ENCODE measurements at regions not wholly inside any gene's neighbourhood (a gene's known extent, or its start where the extent isn't known, plus 50 kb on each side); places are given as distances from the start of the nearest gene placed in this dataset.
A peak's percentile ranks its signal among the peaks of the same experiment; 100 is the strongest.
"Not testable (repeated sequence)": the region's sequence is repeated elsewhere in the genome, so short reads cannot be mapped to it uniquely, and the experiment has no call there.

DNA sequence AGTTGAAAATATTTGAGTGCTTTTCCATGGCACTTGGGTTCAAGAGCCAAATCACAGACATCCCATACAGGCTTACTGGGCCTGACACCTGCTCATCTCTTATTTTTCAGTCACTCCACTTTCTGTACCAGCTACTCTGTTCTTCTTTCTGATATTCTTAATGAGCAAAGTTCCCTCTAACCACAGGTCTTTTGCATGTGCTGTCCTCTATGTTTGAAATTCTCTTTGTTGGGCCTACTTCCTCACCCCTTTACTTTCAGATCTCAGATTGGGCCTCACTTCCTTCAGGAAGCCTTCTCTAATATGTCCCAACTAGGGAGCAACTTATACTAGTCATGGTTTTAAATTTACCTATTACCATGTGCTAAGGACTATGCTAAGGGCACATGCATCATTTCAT lies 81.8 kb upstream of the RBMS1 start:
- in situ Hi-C loops (cut with MboI; ENCODE audit: low sequenced_read_pairs) = no loop called here
- no peak overlapping the region for H3K4me3 ChIP-seq

DNA sequence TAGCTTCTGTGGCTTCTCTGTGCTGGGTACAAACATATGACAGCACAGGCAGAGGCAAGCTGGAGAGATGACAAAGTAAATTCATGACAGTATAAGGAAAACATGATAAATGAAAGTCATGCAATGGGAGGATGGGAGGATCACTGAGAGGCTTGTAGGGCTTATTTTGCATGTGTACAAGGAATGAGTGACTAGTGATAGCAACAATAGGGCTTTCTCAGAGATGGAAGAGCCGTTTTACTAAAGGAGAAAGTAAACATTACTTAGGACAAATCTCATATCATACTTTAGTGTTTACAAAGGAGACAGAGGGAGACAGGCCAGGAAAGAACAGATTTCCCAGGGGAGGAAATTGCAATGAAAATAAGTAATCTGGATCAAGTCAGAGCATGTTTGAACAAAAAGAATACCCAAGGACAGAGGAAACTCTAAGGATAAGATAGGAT lies 82.5 kb upstream of the RBMS1 start:
- no peaks in the 10 kb centered on the region for H3K36me3 ChIP-seq (replicated peaks)
- H3K4me3 ChIP-seq = no peak overlapping the region
- H3K4me1 ChIP-seq = no peaks in the 10 kb centered on the region; the same call in 1 of the 2 replicates
- 0 out of 2 replicates have a peak, but pooled peaks cover 5% of the 10 kb centered on the region for H3K9me3 ChIP-seq
- peak in 1 of 2 experiments; percentile 25 for DNase-seq (ENCODE audit: low spot score in 2 of 2)
- in situ Hi-C loops (cut with MboI; ENCODE audit: low sequenced_read_pairs) = no loop called here
- H3K27me3 ChIP-seq (ENCODE audit: low read depth) = 0 out of 2 replicates have a peak, but pooled peaks cover 2% of the 10 kb centered on the region

More for the DNA sequence above, 81.8 kb upstream of the RBMS1 start:
- H3K36me3 ChIP-seq (replicated peaks) = no peaks in the 10 kb centered on the region
- H3K9me3 ChIP-seq = 0 out of 2 replicates have a peak, but pooled peaks cover 5% of the 10 kb centered on the region
- DNase-seq (ENCODE audit: low spot score in 2 of 2) = no peak
- H3K27me3 ChIP-seq (ENCODE audit: low read depth) = 0 out of 2 replicates have a peak, but pooled peaks cover 2% of the 10 kb centered on the region
- no peaks in the 10 kb centered on the region; the same call in 1 of the 2 replicates for H3K4me1 ChIP-seq

DNA sequence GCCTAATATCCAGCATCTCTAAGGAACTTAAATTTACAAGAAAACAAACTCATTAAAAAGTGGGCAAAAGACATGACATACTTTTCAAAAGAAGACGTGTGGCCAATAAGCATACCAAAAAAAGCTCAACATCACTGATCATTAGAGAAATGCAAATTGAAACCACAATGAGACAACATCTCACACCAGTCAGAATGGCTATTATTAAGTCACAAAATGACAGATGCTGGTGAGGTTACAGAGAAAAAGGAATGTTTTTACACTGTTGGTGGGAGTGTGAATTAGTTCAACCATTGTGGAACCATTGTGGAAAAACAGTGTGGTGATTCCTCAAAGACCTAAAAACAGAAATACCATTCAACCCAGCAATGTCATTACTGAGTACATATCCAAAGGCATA lies 83.5 kb upstream of the RBMS1 start:
- H3K27me3 ChIP-seq (ENCODE audit: low read depth); in situ Hi-C loops (cut with MboI; ENCODE audit: low sequenced_read_pairs); H3K4me3 ChIP-seq; H3K9me3 ChIP-seq; H3K4me1 ChIP-seq; H3K36me3 ChIP-seq (replicated peaks): not testable (repeated sequence)
- DNase-seq (ENCODE audit: low spot score in 2 of 2) = peak in 1 of 2 experiments; percentile 21

DNA sequence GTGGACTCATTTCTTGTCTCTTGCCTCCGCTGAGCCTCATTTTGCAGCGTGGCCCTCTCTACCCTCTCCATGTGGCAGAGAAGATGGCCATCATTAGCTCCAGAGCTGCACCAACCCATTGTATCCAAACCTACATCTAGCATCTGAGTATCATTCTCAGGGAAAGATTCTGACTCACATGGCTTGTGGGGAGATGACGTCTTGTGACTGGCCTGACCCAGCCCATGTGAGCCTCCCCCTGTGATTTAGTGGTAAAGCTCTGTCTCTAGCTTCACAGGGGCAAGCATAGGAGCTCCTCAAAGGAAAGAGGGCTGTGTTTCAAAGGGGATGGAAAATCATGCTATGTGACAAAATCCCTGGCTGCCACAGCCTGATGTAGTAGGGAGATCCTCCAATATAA lies 87.4 kb upstream of the RBMS1 start:
- DNase-seq (ENCODE audit: low spot score in 2 of 2) = no peak
- Histone ChIP-seq H3K36me3 (replicated peaks) (no peaks in the 10 kb centered on the region), H3K27me3 (ENCODE audit: low read depth) (0 out of 2 replicates have a peak, but pooled peaks cover 2% of the 10 kb centered on the region), H3K4me3 (no peak overlapping the region), H3K9me3 (no peaks in the 10 kb centered on the region), H3K4me1 (peaks cover 24% of the 10 kb centered on the region)
- in situ Hi-C loops (cut with MboI; ENCODE audit: low sequenced_read_pairs) = no loop called here

DNA sequence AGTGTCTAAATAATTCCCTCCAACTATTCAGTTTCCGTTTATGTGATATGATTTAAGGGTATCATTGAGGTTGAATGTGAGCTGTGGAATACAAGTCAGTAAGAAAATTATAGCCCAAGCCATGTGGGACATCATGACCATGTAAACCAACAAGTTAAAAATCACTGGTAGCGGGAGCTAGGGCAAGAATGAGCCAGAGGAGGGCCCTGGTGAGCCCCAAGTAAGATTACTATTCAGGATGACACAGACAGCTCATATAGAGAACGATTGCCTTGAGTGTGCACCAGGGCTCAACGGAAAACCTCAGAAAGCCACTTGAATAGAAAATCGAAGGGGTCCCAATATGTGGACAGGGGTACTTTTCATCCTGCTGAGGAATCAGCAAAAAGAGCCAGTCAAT lies 87.8 kb upstream of the RBMS1 start:
- Histone ChIP-seq H3K4me3 (no peak overlapping the region), H3K4me1 (peaks cover 24% of the 10 kb centered on the region), H3K36me3 (replicated peaks) (no peaks in the 10 kb centered on the region), H3K27me3 (ENCODE audit: low read depth) (0 out of 2 replicates have a peak, but pooled peaks cover 2% of the 10 kb centered on the region), H3K9me3 (no peaks in the 10 kb centered on the region)
- in situ Hi-C loops (cut with MboI; ENCODE audit: low sequenced_read_pairs) = no loop called here
- peak in 1 of 2 experiments; percentile 17 for DNase-seq (ENCODE audit: low spot score in 2 of 2)

DNA sequence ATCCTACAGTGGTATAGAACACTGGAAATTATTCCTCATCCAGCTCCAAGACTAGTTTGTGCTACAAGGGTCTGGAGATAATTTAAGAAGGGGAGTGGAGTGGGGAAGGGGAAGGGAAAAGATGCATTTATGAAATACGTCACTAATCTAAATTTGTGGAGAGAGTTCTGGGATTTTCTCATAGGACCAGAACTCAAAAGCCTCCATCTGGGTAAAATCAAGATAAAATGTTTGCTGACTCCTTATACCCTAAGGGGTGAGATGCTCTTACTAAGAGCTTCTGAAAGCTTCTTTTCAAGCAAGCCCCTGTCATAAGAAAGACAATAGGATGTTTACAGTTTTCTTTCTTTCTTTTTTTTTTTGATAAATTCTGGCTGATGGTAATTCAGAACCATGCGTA lies 88.5 kb upstream of the RBMS1 start:
- Histone ChIP-seq H3K9me3 (no peaks in the 10 kb centered on the region), H3K4me1 (peaks cover 24% of the 10 kb centered on the region), H3K27me3 (ENCODE audit: low read depth) (0 out of 2 replicates have a peak, but pooled peaks cover 2% of the 10 kb centered on the region), H3K4me3 (no peak overlapping the region), H3K36me3 (replicated peaks) (no peaks in the 10 kb centered on the region)
- peak in 1 of 2 experiments; percentile 48 for DNase-seq (ENCODE audit: low spot score in 2 of 2)
- in situ Hi-C loops (cut with MboI; ENCODE audit: low sequenced_read_pairs) = no loop called here

DNA sequence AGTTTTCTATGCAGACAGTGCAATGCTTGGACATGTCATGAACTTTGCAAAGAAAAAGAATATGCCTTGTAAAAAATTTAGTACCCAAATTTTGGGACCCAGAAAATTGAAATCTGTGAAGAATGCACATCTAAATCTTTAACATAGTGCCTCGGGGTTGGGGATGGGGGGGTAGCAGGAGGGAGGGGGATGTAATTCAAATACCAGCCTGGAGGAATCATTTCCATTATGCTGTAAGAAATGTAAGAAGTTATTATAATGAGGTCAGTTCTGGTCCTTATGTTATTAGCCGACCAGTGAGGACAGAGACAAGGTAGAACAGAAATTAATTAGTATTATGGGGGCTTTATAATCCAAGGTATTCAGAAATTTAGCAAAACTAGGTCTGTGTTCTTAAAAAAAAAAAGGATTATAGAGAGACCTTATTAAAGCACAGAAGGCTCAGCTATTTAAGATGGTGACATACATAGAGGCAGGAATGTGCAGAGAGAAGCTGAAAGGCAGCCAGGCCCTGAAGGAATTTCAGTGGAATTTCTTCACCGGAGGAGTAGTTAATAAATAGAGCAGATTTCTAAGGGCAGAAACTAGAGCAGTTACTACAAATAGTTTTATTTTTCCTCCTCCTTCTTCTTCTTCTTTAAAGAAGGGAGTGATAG lies 89.0 kb upstream of the RBMS1 start:
- in situ Hi-C loops (cut with MboI; ENCODE audit: low sequenced_read_pairs) = no loop called here
- Histone ChIP-seq H3K4me1 (peaks cover 24% of the 10 kb centered on the region), H3K9me3 (no peaks in the 10 kb centered on the region), H3K27me3 (ENCODE audit: low read depth) (no peaks in the 10 kb centered on the region), H3K36me3 (replicated peaks) (no peaks in the 10 kb centered on the region), H3K4me3 (no peak overlapping the region)
- peak; percentile 54 to 75 for DNase-seq (ENCODE audit: low spot score in 2 of 2)

DNA sequence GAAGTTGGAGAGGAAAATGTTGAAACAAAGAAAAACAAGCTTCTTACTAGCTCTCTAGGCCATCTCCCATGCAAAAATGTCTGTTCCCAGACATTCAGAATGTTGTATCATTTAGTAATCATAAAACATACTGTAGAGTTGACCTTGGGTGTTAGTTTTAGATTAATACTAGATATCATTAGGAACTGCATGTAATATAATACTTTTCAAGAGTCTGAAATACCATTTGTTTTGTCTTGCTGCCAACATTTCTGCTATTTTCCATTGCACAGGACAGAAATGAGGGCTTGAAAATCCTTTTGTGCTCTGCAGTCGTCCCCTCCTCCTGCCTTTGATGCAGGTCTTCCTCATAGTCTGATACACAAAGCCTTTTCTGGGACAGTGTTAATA lies 89.5 kb upstream of the RBMS1 start:
- no peaks in the 10 kb centered on the region for H3K36me3 ChIP-seq (replicated peaks)
- no peaks in the 10 kb centered on the region for H3K9me3 ChIP-seq
- in situ Hi-C loops (cut with MboI; ENCODE audit: low sequenced_read_pairs) = no loop called here
- no peaks in the 10 kb centered on the region for H3K27me3 ChIP-seq (ENCODE audit: low read depth)
- peak; percentile 11 to 51 for DNase-seq (ENCODE audit: low spot score in 2 of 2)
- no peak overlapping the region for H3K4me3 ChIP-seq
- peaks cover 24% of the 10 kb centered on the region for H3K4me1 ChIP-seq

DNA sequence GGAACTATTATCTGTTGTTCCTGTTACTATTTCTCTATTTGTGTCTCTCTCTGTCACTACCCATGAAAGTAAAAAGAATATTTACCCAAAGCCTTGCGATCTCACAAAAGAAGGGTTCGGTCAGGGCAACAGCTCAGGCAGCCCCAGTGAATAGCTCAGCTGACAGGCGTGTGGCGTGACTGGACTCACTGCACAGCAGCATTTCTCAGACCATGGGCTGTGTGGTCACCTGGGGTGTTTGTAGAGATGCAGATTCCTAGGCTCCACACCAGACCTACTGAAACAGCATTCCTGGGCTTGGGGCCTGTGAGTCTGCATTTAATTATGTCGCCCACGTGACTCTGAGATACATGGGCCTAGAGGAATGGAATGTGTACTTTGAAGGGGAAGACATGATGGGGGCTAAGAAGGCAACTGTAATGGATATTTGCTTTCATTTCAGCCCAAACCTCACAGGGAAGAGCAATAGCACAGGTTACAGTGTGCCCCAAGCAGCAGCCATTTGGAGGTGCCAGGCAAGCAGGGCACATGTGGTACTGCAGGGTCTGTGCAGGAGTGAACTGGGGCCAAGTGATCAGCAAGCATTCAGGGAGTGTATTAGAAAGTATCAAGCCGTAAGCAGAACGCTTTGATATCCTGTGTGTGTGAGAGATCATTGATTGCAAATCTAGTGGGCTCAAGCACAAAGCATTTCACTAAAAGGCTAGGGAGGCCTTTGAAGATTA lies 90.4 kb upstream of the RBMS1 start:
- H3K4me3 ChIP-seq = no peak overlapping the region
- in situ Hi-C loops (cut with MboI; ENCODE audit: low sequenced_read_pairs) = no loop called here
- no peaks in the 10 kb centered on the region for H3K27me3 ChIP-seq (ENCODE audit: low read depth)
- H3K36me3 ChIP-seq (replicated peaks) = no peaks in the 10 kb centered on the region
- H3K9me3 ChIP-seq = no peaks in the 10 kb centered on the region
- DNase-seq (ENCODE audit: low spot score in 2 of 2) = no peak
- peaks cover 24% of the 10 kb centered on the region for H3K4me1 ChIP-seq

DNA sequence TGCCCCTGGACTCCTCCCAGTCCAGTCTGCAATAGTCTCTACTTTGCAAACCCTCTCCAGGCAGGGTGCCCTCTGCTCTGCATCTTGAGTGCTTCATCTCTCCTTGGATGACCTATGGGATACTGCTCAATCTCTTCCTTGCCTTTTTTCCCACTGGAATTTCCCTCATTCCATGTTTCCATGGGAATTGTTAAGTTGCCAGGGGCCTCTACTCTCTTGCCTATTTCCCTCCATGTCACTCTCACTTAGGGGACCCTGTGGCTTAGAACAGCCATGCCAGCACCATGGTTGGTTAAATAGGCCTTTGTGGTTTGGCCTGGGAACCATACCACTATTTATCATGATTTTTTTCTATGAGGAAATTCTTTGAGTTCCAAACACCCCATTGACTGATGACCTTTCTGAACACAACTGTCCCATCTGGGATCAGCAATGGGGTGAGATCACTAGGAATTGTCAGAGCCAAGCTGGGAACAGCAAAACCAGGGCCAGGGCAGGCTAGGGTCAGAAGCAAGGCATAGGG lies 91.4 kb upstream of the RBMS1 start:
- no peak for DNase-seq (ENCODE audit: low spot score in 2 of 2)
- no peaks in the 10 kb centered on the region for H3K9me3 ChIP-seq
- in situ Hi-C loops (cut with MboI; ENCODE audit: low sequenced_read_pairs) = no loop called here
- no peaks in the 10 kb centered on the region for H3K27me3 ChIP-seq (ENCODE audit: low read depth)
- H3K4me3 ChIP-seq = no peak overlapping the region
- peaks cover 24% of the 10 kb centered on the region for H3K4me1 ChIP-seq
- no peaks in the 10 kb centered on the region for H3K36me3 ChIP-seq (replicated peaks)

DNA sequence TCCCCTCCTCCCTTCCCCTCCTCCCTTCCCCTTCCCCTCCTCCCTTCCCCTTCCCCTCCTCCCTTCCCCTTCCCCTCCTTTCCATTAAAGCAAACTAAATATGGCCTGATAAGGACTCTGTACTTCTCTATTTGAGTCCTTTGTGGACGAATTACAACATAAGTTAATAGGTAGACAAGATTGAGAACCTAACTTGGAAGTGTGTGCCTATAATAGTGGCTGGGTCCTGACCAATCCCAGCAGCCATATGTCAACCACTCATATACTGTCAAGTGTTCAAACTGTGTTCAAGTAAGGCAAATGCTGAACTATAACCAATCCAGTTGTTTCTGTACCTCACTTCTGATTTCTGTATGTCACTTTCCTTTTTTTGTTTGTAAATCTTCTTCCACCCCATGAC lies 97.1 kb upstream of the RBMS1 start:
- in situ Hi-C loops (cut with MboI; ENCODE audit: low sequenced_read_pairs) = no loop called here

DNA sequence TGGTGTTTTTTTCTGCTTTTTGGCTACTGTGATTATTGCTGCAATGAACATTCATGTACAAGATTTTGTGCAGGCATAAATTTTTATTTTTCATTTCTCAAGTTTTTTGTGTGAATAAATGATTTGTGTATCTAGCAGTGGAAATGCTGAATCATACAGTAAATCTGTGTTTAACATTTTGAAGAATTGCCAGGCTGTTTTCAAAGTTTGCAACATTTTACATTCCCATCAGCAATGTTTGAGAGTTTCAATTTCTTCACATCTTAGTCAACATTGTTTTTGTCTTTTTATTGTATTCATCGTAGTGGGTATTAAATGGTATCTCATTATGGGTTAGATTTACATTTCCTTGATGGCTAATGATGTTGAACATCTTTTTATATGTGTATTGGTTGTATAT lies 98.8 kb upstream of the RBMS1 start:
- H3K9me3 ChIP-seq = no peaks in the 10 kb centered on the region
- in situ Hi-C loops (cut with MboI; ENCODE audit: low sequenced_read_pairs) = no loop called here
- no peak overlapping the region for H3K4me3 ChIP-seq
- no peaks in the 10 kb centered on the region for H3K4me1 ChIP-seq
- DNase-seq (ENCODE audit: low spot score in 2 of 2) = no peak
- no peaks in the 10 kb centered on the region for H3K36me3 ChIP-seq (replicated peaks)
- H3K27me3 ChIP-seq (ENCODE audit: low read depth) = no peaks in the 10 kb centered on the region

More for the DNA sequence above, 97.1 kb upstream of the RBMS1 start:
- no peaks in the 10 kb centered on the region for H3K4me1 ChIP-seq
- H3K27me3 ChIP-seq (ENCODE audit: low read depth) = no peaks in the 10 kb centered on the region
- H3K9me3 ChIP-seq = no peaks in the 10 kb centered on the region
- H3K36me3 ChIP-seq (replicated peaks) = no peaks in the 10 kb centered on the region
- no peak overlapping the region for H3K4me3 ChIP-seq
- DNase-seq (ENCODE audit: low spot score in 2 of 2) = no peak

DNA sequence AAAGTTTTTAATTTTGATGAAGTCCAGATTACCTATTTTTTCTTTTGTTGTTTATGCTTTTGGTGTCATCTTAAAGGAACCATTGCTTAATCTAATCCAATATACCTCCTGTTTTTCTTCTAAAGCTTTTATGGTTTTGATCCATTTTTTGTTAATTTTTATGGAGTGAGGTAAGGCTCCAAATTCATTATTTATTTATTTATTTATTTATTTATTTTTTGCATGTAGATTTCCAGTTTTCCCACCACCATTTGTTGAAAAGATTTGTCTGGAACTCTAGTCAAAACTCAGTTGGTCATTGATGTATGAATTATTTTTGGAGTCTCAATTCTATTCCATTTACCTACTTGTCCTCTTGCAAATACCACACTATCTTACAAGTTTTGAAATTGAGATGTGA lies 99.4 kb upstream of the RBMS1 start:
- no peaks in the 10 kb centered on the region for H3K9me3 ChIP-seq
- H3K4me3 ChIP-seq = no peak overlapping the region
- in situ Hi-C loops (cut with MboI; ENCODE audit: low sequenced_read_pairs) = no loop called here
- no peaks in the 10 kb centered on the region for H3K36me3 ChIP-seq (replicated peaks)
- no peaks in the 10 kb centered on the region for H3K4me1 ChIP-seq
- DNase-seq (ENCODE audit: low spot score in 2 of 2) = no peak
- no peaks in the 10 kb centered on the region for H3K27me3 ChIP-seq (ENCODE audit: low read depth)

DNA sequence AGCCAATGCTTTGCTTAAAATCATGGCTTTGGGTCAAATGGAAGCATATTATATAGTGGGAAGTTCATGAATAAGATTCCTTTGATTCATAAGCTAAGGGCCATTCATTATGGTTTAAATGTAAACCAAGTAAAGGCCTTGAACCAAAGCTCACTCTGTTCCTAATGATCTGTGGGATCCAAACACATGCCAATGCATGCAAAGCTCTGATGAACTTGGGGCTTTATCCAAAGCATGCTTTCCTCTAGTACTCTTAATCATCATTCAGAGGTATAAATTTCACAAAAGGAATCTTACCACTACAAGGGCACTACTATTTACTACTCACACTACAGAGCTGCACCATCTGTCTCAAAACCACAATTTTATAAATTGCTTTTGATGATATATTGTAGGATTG lies 102.8 kb upstream of the RBMS1 start:
- Histone ChIP-seq H3K9me3 (no peaks in the 10 kb centered on the region), H3K27me3 (ENCODE audit: low read depth) (no peaks in the 10 kb centered on the region), H3K4me3 (no peak overlapping the region), H3K4me1 (no peaks in the 10 kb centered on the region), H3K36me3 (replicated peaks) (no peaks in the 10 kb centered on the region)
- DNase-seq (ENCODE audit: low spot score in 2 of 2) = no peak
- in situ Hi-C loops (cut with MboI; ENCODE audit: low sequenced_read_pairs) = no loop called here

All from HAP-1 (cell line).